Retina (tissue), 1 donor: ENCODE measurements at regions not wholly inside any gene's neighbourhood (a gene's known extent, or its start where the extent isn't known, plus 50 kb on each side); places are given as distances from the start of the nearest gene placed in this dataset.

Source experiments
- DNase-seq: peaks from one replicate; pipeline ENCODE4 v3.0.0-alpha.2; 2016

DNA sequence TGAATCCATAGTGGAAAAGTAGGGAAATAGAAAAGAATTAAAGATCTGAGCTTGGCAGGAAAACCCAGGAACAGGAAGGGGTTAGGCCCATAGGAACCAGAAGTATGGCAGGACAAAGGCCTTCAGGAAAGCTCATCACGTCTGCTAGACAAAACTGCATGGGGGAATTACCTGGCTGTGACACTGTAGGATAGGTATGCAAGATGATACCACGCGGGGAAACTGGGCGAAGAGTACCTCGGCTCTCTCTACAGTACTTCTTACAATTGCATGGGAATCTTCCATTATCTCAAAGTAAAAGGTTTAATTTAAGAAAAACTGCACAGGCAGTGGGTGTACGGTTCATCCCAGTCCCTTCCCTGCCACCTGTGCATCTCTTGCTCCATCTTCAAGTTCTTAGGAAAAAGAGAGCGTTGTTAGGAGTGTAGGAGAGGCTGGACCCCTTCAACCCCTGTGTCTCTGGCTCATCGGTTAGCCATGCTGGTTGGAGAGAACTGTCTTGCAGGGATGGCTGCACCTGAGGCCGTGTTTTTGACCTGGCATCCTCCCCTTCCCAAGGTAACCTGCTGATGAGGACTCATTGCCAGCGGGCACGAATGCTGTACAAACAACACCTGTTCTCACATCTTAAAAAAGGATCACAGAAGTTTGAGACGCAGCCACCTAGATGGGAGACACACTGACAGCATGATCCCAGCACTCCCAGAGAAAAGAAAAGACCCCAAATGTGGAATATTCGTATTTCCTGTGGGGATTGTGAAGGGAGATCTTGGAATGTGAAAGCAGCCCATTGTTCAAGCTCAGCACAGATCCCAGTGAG lies 120.5 kb upstream of the COPS8 start:
- DNase-seq, result no peak

DNA sequence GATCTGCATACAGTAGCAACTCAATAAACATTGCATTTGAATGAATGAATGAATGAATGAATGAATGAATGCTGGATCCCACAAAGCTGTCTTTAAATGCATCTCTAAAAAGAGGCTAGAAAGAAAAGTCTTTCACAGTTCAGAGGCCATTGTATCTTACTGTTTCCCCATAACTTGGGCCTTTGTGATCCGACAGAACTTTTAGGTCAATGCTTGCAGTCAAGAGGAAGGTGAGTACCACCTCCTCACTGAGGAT lies 119.9 kb upstream of the COPS8 start:
- no peak for DNase-seq

DNA sequence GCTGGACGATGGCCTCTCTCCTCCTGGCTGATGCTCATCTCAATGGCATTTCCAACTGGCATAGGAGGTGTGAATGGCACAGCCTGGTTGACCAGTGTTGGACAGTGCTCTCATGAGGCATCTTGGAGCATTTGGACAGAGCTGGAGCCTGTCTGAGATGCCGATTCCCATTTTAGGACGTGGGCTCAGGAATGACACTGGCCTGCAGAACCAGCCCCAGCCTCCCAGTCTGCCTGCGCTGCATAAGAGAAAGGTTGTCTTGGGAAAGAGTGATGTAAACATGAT lies 118.2 kb upstream of the COPS8 start:
- no peak for DNase-seq

DNA sequence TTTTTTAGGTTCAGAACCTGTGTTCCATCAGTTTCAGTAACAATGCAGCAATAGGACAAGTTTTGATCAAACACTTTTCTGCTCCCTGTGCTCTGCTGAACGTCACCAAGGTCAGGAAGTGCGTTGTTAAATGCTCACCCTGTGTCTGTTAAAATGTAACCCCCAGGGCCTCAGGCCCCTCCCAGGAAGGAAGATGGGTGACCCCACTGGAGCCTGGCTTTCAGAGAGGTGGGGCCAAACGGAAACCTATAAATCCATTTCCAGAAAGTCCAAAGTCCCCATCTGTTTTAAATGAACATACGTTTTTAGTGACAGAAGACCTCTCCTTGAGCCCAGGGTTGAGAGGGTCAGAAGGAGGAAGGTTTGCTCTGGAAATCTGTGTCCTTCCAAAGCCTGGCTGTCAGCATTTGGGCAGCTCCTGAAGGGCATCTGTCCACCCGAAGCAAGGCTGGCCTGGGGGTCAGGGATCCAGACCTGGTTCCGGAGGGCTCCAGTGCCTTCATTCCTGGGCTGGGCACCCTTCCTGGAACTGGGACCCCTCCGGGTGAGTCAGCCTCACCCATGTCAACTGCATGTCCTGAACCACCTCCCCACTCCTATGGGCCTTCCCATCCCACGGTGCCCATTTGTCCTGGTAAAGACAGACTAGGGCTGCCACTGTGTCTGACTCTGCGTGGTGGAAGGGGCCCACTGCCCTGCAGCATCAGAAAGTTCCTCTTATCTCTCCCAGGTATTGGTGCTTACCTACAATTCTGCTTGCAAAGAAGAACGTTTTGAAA lies 117.4 kb upstream of the COPS8 start:
- DNase-seq, result no peak

DNA sequence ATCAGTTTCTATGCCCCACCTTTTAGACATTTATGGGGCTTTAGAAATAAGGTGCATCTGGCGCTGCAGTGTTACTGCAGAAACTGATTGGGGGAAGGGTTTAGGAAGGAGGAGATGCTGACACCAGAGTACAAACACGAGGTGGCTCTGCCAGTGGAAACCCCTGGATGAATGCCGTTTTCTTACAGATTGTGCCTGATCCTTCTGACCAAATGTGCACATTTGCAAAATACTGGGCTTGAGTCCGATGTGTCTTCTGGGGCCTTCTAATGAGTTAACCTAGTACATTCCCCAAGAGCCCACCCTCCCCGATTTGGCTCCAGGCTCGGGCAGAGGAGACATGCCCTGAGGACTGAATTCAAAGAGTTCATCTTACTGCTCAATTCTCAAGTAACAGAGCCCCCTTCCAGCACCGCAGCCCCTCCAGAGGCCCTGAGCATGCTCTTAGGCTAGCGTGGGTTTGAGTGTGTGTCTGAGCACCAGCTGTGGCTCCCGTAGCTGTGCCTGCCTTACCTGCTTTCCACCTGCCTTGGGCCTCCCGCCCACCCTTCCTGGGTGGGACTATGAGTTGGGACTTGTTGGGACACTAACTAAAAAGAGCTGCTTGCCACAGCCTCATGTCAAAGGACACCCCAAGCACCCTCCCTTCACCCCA lies 116.7 kb upstream of the COPS8 start:
- DNase-seq, result no peak

DNA sequence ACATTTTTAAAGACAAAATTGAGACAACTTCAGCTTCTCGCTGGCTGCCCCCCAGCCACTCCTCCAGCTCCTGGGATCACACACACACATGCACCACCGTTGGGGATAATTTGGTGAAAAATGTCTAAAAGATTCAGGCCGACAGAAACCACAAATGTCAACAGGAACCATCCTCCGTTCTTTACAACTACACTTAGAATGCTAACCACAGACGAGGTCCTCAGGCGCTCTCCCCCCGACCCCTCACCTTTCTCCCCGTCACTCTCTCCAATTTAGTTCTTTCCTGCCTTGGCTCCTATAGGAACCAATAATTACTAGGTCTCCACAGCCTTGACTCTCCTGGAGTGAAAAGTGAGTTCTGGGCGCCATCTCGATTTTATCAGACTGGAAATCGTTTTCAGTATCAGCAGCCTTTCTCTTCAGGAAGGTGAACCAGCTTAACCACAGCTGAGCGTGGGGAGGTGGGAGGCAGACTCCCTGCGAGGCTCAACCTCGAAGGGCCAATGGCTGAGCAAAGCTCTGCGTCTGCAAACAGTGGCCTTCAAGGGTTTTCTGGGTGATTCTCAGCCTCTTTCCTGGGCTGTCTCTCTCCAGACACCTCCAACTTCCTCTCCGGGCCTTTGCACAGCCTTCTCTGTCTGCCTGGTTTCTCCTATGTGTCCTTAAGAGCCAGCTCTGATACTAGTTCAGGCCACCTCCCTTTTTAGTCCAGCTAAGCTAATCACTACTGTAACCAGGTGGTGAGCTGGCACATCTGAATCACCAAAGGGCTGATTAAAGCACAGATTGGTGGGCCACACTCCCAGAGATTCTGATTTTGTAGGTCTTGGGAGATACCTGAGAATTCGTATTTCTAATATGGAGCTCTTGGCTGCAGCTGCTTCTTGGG lies 115.7 kb upstream of the COPS8 start:
- DNase-seq, result no peak

DNA sequence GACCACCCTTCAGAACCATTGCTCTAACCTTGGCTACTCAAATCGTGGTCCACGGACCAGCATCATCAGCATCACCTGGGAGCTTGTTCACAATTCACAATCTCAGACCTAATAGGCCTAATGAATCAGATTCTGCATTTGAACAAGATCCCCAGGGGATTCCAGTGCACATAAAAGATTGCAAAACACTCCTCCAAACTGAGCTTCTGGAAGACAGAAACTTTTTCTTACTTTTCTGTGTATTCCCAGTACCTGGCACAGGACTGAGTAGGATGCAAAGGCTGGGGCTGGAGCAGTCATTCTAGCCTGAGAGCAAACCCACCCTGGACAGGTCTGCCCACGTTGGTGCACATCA lies 115.1 kb upstream of the COPS8 start:
- DNase-seq, result no peak

DNA sequence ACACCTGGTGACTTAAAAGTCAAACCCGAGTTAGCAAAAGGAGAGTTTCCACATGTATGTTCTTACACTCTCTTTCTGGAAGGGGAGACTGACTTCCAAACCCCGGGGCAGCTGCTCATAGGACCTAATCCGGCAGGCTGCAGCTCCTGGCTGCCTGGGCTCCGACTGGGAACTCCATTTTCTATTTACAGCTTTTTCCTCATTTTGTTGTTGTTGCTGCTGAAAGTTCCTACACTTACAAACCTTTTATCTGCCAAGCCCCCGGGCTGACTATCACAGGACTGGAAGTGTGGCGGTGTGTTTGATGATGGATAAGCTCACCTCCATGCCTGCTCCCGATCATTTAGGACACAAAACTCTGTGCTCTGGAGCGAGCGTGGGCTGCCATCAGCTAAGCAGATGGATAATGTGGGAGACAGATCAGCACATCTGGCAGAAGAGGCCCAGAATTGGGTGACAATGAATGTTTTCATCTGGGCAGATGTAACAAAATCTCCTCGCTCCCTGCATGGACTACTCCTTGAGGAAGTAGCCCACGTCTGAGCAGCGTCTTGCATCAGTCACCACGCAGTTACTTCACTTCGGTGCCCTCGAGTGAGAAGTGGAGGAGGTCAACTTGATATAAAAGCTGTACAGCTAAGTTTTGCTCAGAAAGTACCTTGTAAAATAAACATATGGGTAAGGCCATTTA lies 114.4 kb upstream of the COPS8 start:
- DNase-seq, result no peak

DNA sequence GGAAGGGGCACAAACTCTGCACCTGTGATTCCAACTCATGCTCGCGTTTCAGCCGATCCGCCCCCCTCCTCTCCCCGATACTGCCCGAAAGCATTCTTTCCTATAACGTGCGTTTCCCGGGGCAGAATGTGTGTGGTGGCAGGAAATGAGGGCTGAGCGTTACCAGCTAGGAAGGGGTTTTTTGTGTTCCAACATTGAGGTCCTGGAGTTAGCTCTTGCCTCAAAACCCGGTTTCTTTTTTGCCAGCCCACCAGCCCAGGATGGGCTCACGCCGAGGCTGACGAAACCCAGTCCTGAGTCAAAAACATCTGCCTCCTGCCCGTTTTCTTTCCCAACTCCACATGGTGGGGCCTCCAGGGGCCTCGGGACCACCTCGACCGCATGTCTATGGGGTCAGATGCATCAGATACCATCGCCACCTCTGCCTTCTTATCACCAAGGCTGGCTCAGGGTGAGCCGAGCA lies 113.7 kb upstream of the COPS8 start:
- DNase-seq, result no peak

DNA sequence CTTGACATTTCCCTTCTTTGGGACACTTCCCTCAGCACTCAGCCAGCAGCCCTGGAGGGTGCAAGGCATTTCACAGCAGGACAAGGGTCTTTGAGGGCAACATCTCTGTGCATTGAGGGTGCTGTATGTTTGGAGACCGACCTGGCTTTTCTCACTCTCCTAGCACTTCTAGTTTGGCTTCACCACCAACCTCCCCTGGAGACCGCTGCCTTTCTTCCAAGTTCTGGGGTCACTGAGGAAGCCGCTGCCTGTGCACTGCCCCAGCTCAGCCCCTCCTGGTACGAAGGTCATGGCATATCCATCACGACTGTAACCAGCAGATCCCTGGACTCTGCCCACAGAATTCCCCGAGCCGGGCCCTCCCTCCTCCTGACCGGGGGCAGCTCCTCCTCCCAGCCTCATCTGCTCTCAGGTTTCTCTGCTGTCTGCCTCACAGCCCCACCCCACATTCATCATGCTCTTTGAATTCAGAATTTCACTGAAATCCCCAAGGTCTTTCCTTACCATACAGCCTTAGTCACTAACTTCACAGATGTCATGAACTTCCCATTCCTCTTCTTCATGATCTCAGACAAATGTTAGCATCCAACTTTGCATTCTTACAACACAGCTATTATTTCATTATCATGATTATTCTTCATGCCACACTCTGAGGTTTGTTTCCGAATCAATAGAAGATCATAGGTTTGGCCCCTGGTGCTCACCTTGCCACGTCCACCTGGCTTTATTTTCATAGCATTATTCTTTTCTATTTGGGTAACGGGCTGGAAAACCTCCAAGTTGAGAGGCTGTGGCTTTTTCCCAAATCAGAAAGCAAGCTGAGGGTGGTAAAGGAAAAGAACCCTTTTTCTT lies 113.0 kb upstream of the COPS8 start:
- peak; percentile 39 for DNase-seq

DNA sequence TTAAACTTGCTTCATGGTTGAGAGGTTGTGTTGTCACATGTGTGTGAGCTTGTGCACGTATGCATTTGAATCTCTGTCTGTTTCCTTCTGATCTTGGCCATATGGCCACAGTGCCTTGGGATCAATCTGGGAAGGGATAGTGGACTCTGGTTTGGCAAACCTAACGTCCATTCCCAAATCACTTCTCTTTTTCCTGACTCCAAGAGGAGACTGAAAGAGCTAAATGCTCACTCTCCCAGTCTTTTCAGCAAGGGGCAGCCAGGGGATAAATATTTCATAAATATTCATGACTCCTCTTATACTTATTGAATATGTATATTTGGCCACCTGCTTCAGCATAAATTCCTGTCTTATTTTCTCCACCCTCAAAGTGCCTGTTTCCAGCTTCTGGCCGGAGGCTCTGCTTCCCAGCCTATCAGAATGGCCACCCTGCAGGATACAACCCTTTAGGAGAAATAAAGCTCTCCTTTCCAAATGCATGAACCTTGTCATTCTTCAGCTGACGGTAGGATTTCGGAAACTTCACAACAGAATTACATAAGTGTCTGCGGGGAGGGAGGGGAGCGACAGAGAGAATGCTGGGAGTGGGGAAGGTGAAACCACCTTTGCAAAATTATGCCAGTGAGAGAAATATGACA lies 112.2 kb upstream of the COPS8 start:
- DNase-seq, result no peak

DNA sequence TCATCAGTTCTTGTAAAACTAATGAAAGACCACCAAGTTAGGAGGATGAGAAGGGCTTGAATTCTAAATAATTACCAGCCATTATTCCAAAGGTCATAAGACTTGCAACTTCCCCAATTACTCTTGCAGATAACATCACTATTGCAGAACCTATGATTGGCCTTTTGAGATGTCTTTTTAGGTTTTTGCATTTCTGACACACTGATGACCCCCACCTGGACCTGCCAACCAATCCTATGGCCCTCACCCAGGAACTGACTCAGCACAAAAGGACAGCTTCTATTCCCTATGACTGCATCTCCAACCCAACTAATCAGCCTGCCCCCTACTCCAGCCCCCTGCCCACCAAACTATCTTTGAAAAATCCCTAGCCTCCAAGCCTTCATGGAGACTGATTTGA lies 111.5 kb upstream of the COPS8 start:
- DNase-seq, result no peak

DNA sequence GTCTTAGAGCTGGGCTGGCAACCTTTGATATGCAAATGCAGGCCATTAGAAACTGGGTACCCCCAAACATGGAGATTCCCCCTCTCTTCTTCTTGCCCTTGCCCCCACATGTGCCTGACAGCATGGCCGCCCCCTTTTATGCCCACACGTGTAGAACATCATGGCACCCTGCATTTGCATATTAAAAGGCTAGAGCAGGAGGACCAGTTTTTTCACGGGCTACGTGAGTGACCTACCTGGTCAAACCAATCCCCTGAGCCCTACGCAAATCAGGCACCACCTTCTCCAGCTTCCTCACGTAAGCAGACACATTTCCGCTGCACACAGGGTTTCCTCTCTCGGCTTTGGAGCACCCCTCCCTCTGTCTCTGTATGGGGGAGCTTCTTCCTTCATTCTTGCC lies 110.9 kb upstream of the COPS8 start:
- no peak for DNase-seq

DNA sequence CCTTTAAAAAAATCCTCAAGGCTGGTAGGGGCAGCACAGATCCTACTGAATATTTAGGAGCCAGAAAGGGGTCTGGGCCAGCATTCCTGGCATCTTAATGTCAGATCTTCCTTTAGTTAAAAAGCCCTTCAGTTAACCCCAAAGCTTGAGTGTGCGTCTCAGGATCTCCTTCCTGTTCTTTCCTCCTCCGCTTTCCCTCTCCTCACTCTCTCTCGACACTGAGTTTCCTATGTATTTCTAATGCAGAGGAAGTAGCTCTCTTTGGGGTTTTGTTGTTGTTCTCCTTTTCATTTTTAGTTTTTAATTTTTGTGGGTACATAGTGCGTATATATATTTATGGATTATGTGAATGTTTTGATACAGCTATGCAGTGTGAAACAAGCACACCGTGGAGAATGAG lies 109.9 kb upstream of the COPS8 start:
- DNase-seq, result no peak

DNA sequence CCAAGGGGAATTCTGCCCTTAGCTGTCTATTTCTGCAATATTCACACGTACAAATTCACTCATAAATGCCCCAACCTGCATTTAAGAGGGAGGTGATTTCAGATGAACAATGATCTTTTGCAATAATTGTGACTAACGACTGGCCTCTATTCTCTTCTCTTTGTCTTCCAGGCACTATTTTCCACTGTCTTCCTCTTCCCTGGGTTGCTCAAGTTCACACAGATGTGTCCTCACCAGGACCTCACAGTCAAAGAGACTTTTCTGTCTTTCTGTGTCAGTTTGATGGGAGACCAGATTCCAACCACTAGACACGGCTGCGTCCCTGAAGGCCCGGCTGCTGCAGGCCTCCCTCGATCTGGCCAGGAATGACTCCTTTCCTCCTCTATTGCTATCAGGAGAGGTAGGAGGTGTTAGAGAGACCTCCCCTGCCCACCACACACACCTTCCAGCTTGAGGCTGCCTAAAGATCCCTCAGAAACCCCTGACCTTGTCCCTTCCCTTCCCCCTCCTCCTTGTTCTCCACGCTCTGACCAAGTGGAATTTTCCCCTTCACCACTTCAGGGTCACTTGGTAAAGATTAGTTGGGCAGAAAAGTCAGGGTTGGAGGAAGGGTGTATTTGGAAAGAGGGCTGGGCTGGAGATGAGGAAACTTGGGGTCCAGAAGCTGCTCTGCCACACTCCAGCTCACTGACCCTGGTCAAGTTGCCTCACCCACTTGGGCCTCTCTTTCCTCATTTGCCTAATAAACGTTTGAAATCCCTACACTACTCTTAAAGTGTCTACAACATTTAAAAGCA lies 109.2 kb upstream of the COPS8 start:
- no peak for DNase-seq

DNA sequence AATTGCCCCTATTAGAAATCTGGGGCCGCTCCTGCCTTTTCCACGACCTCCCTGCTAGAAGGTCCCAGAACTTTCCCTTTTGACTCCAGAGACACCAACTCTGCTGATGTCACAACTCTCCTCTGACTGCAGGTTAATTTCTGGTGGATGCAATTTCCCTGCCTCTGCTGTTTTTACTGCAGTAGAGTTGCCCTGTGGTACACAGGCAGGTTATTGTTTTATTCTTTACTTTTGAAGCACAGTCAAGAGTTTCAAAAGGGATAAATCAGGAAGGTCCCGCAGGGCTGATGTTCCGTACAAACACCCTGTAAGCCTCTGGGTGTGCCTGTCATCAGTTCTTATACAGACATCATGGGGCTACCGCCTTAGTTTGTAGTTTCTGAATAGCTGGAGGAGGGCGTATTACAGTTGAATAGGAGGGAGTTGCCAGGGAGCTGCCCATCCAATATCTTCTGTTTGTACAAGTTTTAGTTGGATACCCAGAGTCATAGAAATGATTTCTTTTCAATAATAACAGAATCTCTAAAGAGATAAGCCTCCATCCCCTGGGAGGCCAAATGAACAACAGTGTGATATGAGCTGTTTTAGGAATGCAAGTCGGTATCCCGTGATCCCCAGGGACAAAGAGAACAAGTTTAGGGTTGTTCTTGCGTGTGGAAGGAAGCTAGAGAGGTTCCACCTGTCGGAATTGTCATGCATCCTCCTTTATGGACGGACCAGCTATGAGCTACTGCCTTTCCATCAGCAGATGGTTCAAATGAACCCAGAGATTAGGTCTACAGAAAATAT lies 108.4 kb upstream of the COPS8 start:
- no peak for DNase-seq

DNA sequence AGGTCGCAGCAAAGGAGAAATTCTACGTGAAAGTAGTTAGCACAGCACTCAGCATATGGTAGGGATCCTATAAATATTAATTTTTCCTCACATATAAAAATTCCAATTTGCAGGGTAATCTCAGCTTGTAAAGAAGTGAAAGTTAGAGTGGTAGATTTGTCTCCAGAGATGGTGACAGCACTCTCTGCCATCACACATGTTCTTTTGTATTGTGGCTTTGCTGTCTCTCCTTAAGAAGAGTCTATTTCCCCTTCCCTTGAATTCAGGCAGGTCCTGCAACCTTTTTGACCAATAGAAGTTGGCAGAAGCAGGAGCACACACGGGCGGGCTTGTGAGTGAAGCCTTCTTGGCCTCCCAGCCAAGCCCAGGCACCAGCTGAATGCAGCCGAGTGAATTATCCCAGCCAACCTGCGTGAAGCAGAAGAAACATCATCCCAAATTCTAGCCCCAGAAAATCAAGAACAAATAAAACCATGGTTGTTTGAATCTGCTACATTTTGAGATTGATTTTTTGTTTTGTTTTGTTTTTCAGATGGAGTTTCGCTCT lies 107.8 kb upstream of the COPS8 start:
- DNase-seq, result no peak

DNA sequence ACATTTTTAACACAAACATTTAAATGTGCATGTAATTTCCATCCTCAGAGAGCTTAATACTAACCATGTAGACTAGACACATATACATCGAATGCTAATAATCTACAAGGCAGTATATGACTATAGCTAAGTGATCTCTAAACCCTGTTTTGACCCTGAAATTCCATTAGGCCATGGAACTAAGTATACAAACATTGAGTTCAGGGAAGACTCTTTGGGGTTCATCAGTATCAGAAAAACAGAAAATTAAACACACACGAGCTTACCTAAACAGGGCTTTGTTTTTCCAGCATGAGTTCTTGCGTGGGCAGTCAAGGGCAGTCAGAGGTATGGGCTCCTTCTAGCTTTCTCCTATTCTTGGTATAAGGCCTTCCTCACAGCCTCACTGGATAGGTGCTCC lies 106.0 kb upstream of the COPS8 start:
- DNase-seq, result no peak

DNA sequence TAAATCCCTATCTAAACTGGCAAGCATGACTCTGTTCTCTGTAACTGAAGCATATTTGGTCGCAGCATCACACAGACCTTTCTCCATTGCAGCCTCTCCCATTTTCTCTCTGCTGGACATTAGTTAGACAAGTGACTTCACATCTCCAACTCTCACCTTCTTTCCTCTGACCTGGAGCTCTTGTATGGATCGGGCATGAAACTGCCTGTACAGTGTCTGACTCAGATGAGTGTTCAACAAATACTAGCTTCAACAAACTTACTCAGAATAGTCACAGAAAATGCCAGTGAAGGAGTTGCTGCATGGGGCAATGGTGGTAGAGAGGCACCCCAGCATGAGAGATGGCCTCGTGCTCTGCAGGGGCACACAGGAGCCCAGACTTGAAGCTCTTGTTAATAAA lies 104.7 kb upstream of the COPS8 start:
- no peak for DNase-seq
